ENCODE measurements at regions not wholly inside any gene's neighbourhood (a gene's known extent, or its start where the extent isn't known, plus 50 kb on each side); places are given as distances from the start of the nearest gene placed in this dataset.
"Not testable (repeated sequence)": the region's sequence is repeated elsewhere in the genome, so short reads cannot be mapped to it uniquely, and the experiment has no call there.

DNA sequence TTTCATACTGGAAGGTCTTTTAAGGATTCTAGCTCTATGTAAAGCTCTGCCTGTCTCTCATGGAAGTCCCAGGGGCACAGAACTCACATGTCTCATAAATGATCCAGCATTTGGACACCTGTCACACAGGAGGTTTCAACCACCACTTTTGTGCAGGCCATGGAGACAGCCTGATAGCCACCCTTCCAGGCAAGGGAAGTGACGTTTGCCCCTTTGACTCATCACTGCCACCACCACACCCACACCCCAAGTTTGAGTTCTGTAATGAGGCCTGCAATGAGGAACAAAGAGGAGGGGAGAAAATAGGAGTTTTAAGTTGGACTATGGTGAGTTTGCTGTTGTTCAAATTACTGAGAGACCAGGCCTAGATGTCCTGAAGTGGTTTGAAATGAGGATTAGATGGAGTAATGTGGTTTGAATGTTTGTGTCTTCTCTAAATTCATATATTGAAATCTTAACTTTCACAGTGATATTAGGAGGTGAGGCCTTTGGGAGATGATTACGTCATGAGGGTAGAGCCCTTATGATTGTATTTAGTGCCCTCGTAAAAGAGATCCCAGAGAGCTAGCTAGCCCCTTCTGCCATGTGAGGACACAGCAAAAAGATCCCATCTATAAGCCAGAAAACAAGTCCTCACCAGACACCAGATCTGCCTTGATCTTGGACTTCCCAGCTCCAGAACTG lies 175.3 kb upstream of the EPHA4 start:
- Mint-ChIP-seq H3K27ac (no peak overlapping the region), H3K9me3 (peaks cover 34% of the 10 kb centered on the region), H3K4me3 (no peak overlapping the region), H3K36me3 (ENCODE audit: low read depth) (peaks cover 18% of the 10 kb centered on the region), H3K27me3 (ENCODE audit: low read depth, poor library complexity) (no peaks in the 10 kb centered on the region), H3K4me1 (peaks cover 6% of the 10 kb centered on the region)
- DNase-seq, result no peak
- TF ChIP-seq, protein P1, sequence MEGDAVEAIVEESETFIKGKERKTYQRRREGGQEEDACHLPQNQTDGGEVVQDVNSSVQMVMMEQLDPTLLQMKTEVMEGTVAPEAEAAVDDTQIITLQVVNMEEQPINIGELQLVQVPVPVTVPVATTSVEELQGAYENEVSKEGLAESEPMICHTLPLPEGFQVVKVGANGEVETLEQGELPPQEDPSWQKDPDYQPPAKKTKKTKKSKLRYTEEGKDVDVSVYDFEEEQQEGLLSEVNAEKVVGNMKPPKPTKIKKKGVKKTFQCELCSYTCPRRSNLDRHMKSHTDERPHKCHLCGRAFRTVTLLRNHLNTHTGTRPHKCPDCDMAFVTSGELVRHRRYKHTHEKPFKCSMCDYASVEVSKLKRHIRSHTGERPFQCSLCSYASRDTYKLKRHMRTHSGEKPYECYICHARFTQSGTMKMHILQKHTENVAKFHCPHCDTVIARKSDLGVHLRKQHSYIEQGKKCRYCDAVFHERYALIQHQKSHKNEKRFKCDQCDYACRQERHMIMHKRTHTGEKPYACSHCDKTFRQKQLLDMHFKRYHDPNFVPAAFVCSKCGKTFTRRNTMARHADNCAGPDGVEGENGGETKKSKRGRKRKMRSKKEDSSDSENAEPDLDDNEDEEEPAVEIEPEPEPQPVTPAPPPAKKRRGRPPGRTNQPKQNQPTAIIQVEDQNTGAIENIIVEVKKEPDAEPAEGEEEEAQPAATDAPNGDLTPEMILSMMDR (IDR thresholded peaks at IDR 0.05), result no peak

DNA sequence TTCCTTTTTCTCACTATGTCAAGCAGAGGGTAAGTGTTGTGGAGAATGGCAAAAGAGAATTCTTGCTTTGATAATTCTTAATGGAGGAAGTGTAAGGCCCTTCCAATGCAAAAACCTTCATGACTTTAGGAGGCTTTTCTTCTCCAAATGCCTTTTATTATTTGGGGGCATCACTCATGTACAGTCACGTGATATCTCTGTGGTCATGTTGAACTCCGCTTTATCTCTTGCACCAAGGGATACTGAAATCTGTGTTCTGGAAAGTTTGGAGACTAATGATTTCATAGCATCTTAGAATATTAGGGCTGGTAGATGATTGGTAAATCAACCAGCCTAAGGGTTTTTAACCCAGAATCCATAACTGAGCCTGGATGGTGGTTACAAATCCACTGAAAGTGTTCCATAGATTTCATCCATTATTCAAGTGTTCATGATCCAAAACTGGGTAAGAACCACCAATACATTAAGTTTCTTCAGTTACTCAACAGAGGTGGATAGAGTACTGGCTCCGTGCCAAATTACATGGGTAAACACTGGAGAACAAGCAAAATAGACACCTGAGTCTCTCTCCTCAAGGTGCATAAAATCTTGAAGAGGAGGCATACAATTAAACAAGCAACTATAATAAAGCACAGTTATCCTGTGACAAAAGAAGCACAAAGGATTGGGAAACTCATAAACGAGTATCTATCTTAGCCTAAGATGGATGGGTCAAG lies 169.6 kb upstream of the EPHA4 start:
- peaks cover 13% of the 10 kb centered on the region for H3K36me3 Mint-ChIP-seq (ENCODE audit: low read depth)
- no peaks in the 10 kb centered on the region for H3K27me3 Mint-ChIP-seq (ENCODE audit: low read depth, poor library complexity)
- no peak overlapping the region for H3K27ac Mint-ChIP-seq
- DNase-seq, result no peak
- TF ChIP-seq, protein P1 (IDR thresholded peaks at IDR 0.05), result no peak
- no peak overlapping the region for H3K4me3 Mint-ChIP-seq
- peaks cover 26% of the 10 kb centered on the region for H3K9me3 Mint-ChIP-seq
- H3K4me1 Mint-ChIP-seq, result peaks cover 6% of the 10 kb centered on the region

DNA sequence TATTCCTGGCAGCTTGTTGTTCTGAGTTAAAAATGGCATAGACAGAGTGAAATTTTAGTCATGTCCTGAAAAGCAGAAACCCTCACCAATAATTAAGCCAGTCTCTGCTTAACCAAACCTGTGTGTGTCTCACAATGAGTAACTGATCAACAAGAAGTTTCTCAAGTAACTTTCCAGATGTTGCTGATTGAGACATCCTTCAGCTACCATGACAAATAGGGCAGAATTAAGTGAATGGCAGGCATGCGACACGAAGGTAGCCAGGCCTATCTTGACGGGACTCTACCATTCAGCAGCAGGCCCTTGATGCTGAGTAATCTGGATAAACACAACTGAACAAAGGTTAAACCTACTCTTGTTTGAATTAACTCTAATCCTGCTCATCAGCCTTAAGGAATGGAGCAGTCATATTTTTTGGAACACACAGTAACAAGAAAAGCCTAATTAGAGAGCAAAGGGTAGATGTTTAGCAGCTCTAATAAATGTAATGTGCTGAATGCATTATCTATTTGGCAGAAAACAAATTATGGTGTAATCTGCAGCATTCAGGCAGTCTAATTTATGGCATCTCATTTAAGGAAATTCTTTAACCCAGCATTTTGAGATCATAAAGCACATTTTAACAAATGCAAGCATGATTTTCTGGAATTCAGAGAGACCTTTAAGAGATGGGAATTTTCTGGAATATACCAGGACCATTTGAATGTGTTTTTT lies 159.5 kb upstream of the EPHA4 start:
- Mint-ChIP-seq H3K4me1 (peaks cover 10% of the 10 kb centered on the region), H3K27ac (no peak overlapping the region), H3K9me3 (peaks cover 15% of the 10 kb centered on the region), H3K27me3 (ENCODE audit: low read depth, poor library complexity) (no peaks in the 10 kb centered on the region), H3K36me3 (ENCODE audit: low read depth) (no peaks in the 10 kb centered on the region), H3K4me3 (no peak overlapping the region)
- DNase-seq, result no peak
- TF ChIP-seq, protein P1 (IDR thresholded peaks at IDR 0.05), result no peak

DNA sequence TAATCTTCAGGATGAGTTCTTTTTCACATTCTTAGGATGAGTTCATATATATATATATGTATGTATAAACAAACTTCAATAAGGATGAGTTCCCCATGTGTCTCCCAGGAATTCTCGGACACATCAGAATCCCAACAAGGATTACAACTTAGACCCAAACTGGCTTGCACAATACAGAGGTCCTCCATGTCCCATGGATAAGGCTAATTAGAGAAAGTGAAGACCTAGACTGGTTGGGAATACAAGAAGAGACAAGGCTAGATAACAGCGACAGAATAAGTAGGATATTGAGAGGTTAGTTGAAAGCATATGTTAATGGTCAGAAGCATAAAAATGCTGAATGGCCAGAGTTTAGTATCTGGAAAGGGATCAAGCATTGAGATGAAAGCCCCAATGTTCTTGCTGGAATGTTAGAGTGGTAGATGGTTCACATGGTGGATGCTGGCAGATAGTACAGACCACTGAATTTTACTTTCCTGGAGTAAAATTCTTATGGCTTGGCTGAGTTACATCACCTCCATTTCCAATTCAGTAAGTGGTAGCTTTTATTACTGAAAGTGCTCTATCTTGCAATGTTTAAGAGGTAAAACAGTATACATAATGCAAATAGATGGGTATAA lies 154.9 kb upstream of the EPHA4 start:
- H3K4me3 Mint-ChIP-seq, result no peak overlapping the region
- H3K36me3 Mint-ChIP-seq (ENCODE audit: low read depth), result peaks cover 5% of the 10 kb centered on the region
- H3K27me3 Mint-ChIP-seq (ENCODE audit: low read depth, poor library complexity), result no peaks in the 10 kb centered on the region
- H3K4me1 Mint-ChIP-seq, result peaks cover 6% of the 10 kb centered on the region
- no peak overlapping the region for H3K27ac Mint-ChIP-seq
- TF ChIP-seq, protein P1 (IDR thresholded peaks at IDR 0.05), result no peak
- DNase-seq, result no peak
- H3K9me3 Mint-ChIP-seq, result peaks cover 43% of the 10 kb centered on the region

DNA sequence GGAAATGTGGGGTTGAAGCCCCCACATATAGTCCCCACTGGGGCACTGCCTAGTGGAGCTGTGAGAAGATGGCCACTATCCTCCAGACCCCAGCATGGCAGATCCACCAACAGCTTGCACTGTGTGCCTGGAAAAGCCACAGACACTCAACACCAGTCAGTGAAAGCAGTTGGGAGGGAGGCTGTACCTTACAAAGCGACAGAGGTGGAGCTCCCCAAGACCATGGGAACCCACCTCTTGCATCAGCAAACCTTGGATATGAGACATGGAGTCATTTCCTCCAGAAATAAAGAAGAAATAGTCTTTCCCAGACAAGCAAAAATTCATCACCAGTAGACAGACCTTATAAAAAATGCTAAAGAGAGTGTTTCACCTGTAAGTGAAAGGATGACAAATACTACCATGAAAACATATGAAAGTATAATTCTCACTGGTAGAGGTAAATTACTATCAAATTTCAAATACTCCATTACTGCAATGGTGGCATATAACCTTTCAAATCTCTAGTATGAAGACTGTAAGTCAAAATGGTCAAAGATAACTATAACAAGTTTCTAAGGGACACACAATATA lies 152.6 kb upstream of the EPHA4 start:
- peaks cover 43% of the 10 kb centered on the region for H3K9me3 Mint-ChIP-seq
- H3K27me3 Mint-ChIP-seq (ENCODE audit: low read depth, poor library complexity), result no peaks in the 10 kb centered on the region
- DNase-seq, result no peak
- H3K4me3 Mint-ChIP-seq, result no peak overlapping the region
- TF ChIP-seq, protein P1 (IDR thresholded peaks at IDR 0.05), result no peak
- H3K27ac Mint-ChIP-seq, result no peak overlapping the region
- H3K36me3 Mint-ChIP-seq (ENCODE audit: low read depth), result peaks cover 5% of the 10 kb centered on the region
- H3K4me1 Mint-ChIP-seq, result no peaks in the 10 kb centered on the region

DNA sequence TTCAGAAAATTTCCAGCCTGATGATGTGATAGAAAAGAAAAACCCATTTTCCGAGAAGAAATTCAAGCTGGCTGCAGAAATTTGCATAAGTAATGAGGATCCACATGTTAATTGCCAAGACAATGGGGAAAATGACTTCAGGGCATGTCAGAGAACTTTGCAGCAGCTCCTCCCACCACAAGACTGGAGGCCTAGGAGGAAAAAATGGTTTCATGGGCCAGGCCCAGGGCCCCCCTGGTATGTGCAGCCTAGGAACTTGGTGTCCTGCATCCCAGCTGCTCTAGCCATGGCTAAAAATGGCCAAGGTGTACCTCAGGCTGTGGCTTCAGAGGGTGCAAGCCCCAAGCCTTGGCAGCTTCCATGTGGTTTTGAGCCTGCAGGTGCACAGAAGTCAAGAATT lies 152.0 kb upstream of the EPHA4 start:
- not testable (repeated sequence) for DNase-seq; H3K27me3 Mint-ChIP-seq (ENCODE audit: low read depth, poor library complexity); H3K4me1 Mint-ChIP-seq; H3K4me3 Mint-ChIP-seq; H3K27ac Mint-ChIP-seq; H3K36me3 Mint-ChIP-seq (ENCODE audit: low read depth)
- H3K9me3 Mint-ChIP-seq, result peaks cover 43% of the 10 kb centered on the region
